ENCODE measurements at regions not wholly inside any gene's neighbourhood (a gene's known extent, or its start where the extent isn't known, plus 50 kb on each side); places are given as distances from the start of the nearest gene placed in this dataset.

DNA sequence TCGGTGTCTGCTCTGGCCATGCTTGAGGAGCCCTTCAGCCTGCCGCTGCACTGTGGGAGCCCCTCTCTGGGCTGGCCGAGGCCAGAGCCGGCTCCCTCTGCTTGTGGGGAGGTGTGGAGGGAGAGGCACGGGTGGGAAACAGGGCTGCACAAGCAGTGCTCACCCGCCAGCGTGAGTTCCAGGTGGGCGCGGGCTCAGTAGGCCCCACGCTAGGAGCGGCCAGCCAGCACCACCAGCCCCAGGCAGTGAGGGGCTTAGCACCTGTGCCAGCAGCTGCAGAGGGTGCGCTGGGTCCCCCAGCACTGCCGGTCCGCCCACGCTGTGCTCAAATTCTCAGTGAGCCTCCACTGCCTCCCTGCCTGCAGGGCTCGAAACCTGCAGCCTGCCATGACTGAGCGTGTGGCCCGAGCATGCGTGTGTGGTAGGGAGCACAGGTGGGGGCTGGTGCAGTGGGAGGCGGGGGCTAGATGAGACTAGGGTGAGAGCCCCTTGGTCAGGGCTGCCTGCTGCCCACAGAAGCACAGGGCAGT, 223.0 kb downstream of the ZNF248 start:
- TF ChIP-seq, protein P1, sequence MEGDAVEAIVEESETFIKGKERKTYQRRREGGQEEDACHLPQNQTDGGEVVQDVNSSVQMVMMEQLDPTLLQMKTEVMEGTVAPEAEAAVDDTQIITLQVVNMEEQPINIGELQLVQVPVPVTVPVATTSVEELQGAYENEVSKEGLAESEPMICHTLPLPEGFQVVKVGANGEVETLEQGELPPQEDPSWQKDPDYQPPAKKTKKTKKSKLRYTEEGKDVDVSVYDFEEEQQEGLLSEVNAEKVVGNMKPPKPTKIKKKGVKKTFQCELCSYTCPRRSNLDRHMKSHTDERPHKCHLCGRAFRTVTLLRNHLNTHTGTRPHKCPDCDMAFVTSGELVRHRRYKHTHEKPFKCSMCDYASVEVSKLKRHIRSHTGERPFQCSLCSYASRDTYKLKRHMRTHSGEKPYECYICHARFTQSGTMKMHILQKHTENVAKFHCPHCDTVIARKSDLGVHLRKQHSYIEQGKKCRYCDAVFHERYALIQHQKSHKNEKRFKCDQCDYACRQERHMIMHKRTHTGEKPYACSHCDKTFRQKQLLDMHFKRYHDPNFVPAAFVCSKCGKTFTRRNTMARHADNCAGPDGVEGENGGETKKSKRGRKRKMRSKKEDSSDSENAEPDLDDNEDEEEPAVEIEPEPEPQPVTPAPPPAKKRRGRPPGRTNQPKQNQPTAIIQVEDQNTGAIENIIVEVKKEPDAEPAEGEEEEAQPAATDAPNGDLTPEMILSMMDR (IDR thresholded peaks at IDR 0.05; ENCODE audit: insufficient read depth in 1 of 2, low read depth in 1 of 2, low read length in 1 of 2, severe bottlenecking in 1 of 2, unreplicated experiment in 1 of 2) = no peak
- H3K27me3 ChIP-seq (replicated peaks; ENCODE audit: control insufficient read depth, insufficient read depth, low read length) = no peaks in the 10 kb centered on the region
- H3K4me3 Mint-ChIP-seq (ENCODE audit: unreplicated experiment) = no peak overlapping the region

DNA sequence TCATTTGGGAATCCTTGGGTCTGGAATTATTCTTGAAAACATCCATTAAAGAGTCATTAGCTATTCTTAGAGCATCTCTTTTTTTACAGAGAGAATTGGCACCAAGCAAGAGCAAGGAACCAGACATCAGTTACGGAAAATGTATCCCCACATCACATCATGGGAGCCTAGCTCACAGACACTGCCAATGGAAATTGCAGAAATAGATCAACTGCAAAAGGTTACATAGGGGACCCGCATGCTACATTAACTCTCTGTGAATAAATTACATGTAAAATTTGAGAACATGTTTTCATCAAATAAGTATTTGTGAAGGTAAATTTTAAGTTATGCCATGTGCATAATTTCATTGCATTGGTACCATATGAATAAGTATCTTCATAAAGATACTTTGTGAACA, 224.8 kb downstream of the ZNF248 start:
- ChIA-PET CTCF (no interaction called here), POLR2A (no interaction called here)
- H3K27me3 Mint-ChIP-seq (ENCODE audit: insufficient read depth, unreplicated experiment) = no peaks in the 10 kb centered on the region
- H3K36me3 ChIP-seq (ENCODE audit: control insufficient read depth, insufficient read depth, low read length) = no peaks in the 10 kb centered on the region
- no peaks in the 10 kb centered on the region for H3K36me3 Mint-ChIP-seq (ENCODE audit: insufficient read depth, unreplicated experiment)
- peaks cover 45% of the 10 kb centered on the region for H3K9me3 Mint-ChIP-seq (ENCODE audit: unreplicated experiment)
- H3K4me1 ChIP-seq = no peaks in the 10 kb centered on the region
- TF ChIP-seq, protein P1 (IDR thresholded peaks at IDR 0.05; ENCODE audit: insufficient read depth in 1 of 2, low read depth in 1 of 2, low read length in 1 of 2, severe bottlenecking in 1 of 2, unreplicated experiment in 1 of 2) = no peak
- DNase-seq = no peak
- H3K4me3 ChIP-seq (ENCODE audit: low read depth, low read length) = no peak overlapping the region
- intact Hi-C loops (cut with micrococcal nuclease; ENCODE audit: unreplicated experiment) = no loop called here
- H3K27me3 ChIP-seq (replicated peaks; ENCODE audit: control insufficient read depth, insufficient read depth, low read length) = no peaks in the 10 kb centered on the region
- H3K9me3 ChIP-seq = peaks cover 18% of the 10 kb centered on the region
- no TSS peak for BruUV-seq (replicated peaks)
- H3K4me3 Mint-ChIP-seq (ENCODE audit: unreplicated experiment) = no peak overlapping the region
- H3K27ac Mint-ChIP-seq (ENCODE audit: unreplicated experiment) = no peak overlapping the region
- no peaks in the 10 kb centered on the region for H3K4me1 Mint-ChIP-seq (ENCODE audit: low read depth, unreplicated experiment)

More for the DNA sequence above, 223.0 kb downstream of the ZNF248 start:
- Histone ChIP-seq H3K9me3 (peaks cover 17% of the 10 kb centered on the region), H3K4me1 (no peaks in the 10 kb centered on the region), H3K4me3 (ENCODE audit: low read depth, low read length) (no peak overlapping the region), H3K36me3 (ENCODE audit: control insufficient read depth, insufficient read depth, low read length) (no peaks in the 10 kb centered on the region)
- intact Hi-C loops (cut with micrococcal nuclease; ENCODE audit: unreplicated experiment) = no loop called here
- H3K4me1 Mint-ChIP-seq (ENCODE audit: low read depth, unreplicated experiment) = no peaks in the 10 kb centered on the region
- BruUV-seq (replicated peaks) = no TSS peak
- CTCF ChIA-PET = no interaction called here
- H3K9me3 Mint-ChIP-seq (ENCODE audit: unreplicated experiment) = peaks cover 60% of the 10 kb centered on the region
- no peaks in the 10 kb centered on the region for H3K27me3 Mint-ChIP-seq (ENCODE audit: insufficient read depth, unreplicated experiment)
- no peak overlapping the region for H3K27ac Mint-ChIP-seq (ENCODE audit: unreplicated experiment)
- H3K36me3 Mint-ChIP-seq (ENCODE audit: insufficient read depth, unreplicated experiment) = no peaks in the 10 kb centered on the region
- no peak for DNase-seq
- POLR2A ChIA-PET = no interaction called here

DNA sequence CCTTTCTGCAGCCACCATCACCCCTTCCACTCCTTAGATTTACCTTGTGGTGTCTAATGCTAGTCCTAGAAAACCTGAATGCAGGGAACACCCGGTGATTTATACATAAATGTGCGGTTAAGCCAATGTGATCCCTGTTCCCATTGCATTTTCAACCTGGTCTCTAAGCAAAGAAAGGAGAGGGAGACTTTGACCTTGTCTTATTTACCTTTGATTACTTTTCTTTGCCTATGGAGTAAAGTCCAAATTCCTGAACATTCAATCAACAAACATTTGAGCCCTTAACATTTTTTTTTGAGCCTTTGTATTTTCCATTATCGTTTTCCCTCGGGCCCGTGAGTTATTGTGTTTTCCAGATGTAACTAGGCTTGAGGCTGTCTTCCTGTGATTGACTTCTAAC, 233.9 kb downstream of the ZNF248 start:
- H3K36me3 Mint-ChIP-seq (ENCODE audit: insufficient read depth, unreplicated experiment) = no peaks in the 10 kb centered on the region
- no peak overlapping the region for H3K4me3 Mint-ChIP-seq (ENCODE audit: unreplicated experiment)

More for the DNA sequence above, 233.9 kb downstream of the ZNF248 start:
- POLR2A ChIA-PET = no interaction called here
- no TSS peak for BruUV-seq (replicated peaks)
- DNase-seq = no peak
- peaks cover 5% of the 10 kb centered on the region; the same call in 1 of the 2 replicates for H3K9me3 ChIP-seq
- no peaks in the 10 kb centered on the region for H3K4me1 Mint-ChIP-seq (ENCODE audit: low read depth, unreplicated experiment)
- peak overlapping the region; percentile 26 for H3K27ac Mint-ChIP-seq (ENCODE audit: unreplicated experiment)
- TF ChIP-seq, protein P1 (IDR thresholded peaks at IDR 0.05; ENCODE audit: insufficient read depth in 1 of 2, low read depth in 1 of 2, low read length in 1 of 2, severe bottlenecking in 1 of 2, unreplicated experiment in 1 of 2) = no peak
- peaks cover 30% of the 10 kb centered on the region for H3K9me3 Mint-ChIP-seq (ENCODE audit: unreplicated experiment)
- H3K36me3 ChIP-seq (ENCODE audit: control insufficient read depth, insufficient read depth, low read length) = no peaks in the 10 kb centered on the region; the same call in 1 of the 2 replicates
- H3K27me3 ChIP-seq (replicated peaks; ENCODE audit: control insufficient read depth, insufficient read depth, low read length) = no peaks in the 10 kb centered on the region
- peaks cover 12% of the 10 kb centered on the region for H3K4me1 ChIP-seq
- H3K27me3 Mint-ChIP-seq (ENCODE audit: insufficient read depth, unreplicated experiment) = no peaks in the 10 kb centered on the region
- CTCF ChIA-PET = no interaction called here
- no peak overlapping the region for H3K4me3 ChIP-seq (ENCODE audit: low read depth, low read length)
- intact Hi-C loops (cut with micrococcal nuclease; ENCODE audit: unreplicated experiment) = no loop called here

Measured in Caco-2 (cell line).